ENCODE measurements at regions not wholly inside any gene's neighbourhood (a gene's known extent, or its start where the extent isn't known, plus 50 kb on each side); places are given as distances from the start of the nearest gene placed in this dataset.

GRCh38 chr11:116185551-116185950 is 587.2 kb downstream of the BUD13 start:
- Histone ChIP-seq H3K36me3 (ENCODE audit: control insufficient read depth in 2 of 2, insufficient read depth in 2 of 2, low read length in 1 of 2) (no peaks in the 10 kb centered on the region), H3K4me3 (ENCODE audit: low read depth in 1 of 2, low read length in 2 of 2) (no peak overlapping the region), H3K27ac (ENCODE audit: low read depth in 2 of 2, low read length in 1 of 2) (no peak overlapping the region), H3K27me3 (ENCODE audit: control insufficient read depth in 1 of 2, insufficient read depth in 2 of 2, low read length in 2 of 2) (no peaks in the 10 kb centered on the region), H3K9me3 (ENCODE audit: control insufficient read depth in 2 of 2, insufficient read depth in 1 of 2, low read depth in 1 of 2, low read length in 1 of 2) (no peaks in the 10 kb centered on the region), H3K4me1 (ENCODE audit: control insufficient read depth in 2 of 2, insufficient read depth in 2 of 2, low read length in 1 of 2) (peaks cover 0 to 5% of the 10 kb centered on the region in 2 donors)
- WGBS, 2 donors = 91% methylated on average over 4 of the region's 4 CpGs

- Histone ChIP-seq H3K4me3 (ENCODE audit: low read depth in 1 of 2, low read length in 2 of 2) (no peak overlapping the region), H3K36me3 (ENCODE audit: control insufficient read depth in 2 of 2, insufficient read depth in 2 of 2, low read length in 1 of 2) (no peaks in the 10 kb centered on the region), H3K9me3 (ENCODE audit: control insufficient read depth in 2 of 2, insufficient read depth in 1 of 2, low read depth in 1 of 2, low read length in 1 of 2) (no peaks in the 10 kb centered on the region), H3K27me3 (ENCODE audit: control insufficient read depth in 1 of 2, insufficient read depth in 2 of 2, low read length in 2 of 2) (no peaks in the 10 kb centered on the region), H3K27ac (ENCODE audit: low read depth in 2 of 2, low read length in 1 of 2) (no peak overlapping the region), H3K4me1 (ENCODE audit: control insufficient read depth in 2 of 2, insufficient read depth in 2 of 2, low read length in 1 of 2) (peaks cover 0 to 5% of the 10 kb centered on the region in 2 donors)
- WGBS, 2 donors = 91 to 94% methylated on average over 8 of the region's 8 CpGs
These were observed 588.0 kb downstream of the BUD13 start for GRCh38 chr11:116184763-116185162.

GRCh38 chr11:116182356-116182966 is 590.3 kb downstream of the BUD13 start:
- no peaks in the 10 kb centered on the region for H3K27me3 ChIP-seq (ENCODE audit: control insufficient read depth in 1 of 2, insufficient read depth in 2 of 2, low read length in 2 of 2)
- H3K4me1 ChIP-seq (ENCODE audit: control insufficient read depth in 2 of 2, insufficient read depth in 2 of 2, low read length in 1 of 2) = peaks cover 0 to 5% of the 10 kb centered on the region in 2 donors
- H3K4me3 ChIP-seq (ENCODE audit: low read depth in 1 of 2, low read length in 2 of 2) = no peak overlapping the region
- no peaks in the 10 kb centered on the region for H3K36me3 ChIP-seq (ENCODE audit: control insufficient read depth in 2 of 2, insufficient read depth in 2 of 2, low read length in 1 of 2)
- WGBS, 2 donors = 83 to 90% methylated on average over 7 of the region's 7 CpGs
- H3K27ac ChIP-seq (ENCODE audit: low read depth in 2 of 2, low read length in 1 of 2) = no peak overlapping the region
- H3K9me3 ChIP-seq (ENCODE audit: control insufficient read depth in 2 of 2, insufficient read depth in 1 of 2, low read depth in 1 of 2, low read length in 1 of 2) = no peaks in the 10 kb centered on the region

- H3K27ac ChIP-seq (ENCODE audit: low read depth in 2 of 2, low read length in 1 of 2) = no peak overlapping the region
- no peaks in the 10 kb centered on the region for H3K9me3 ChIP-seq (ENCODE audit: control insufficient read depth in 2 of 2, insufficient read depth in 1 of 2, low read depth in 1 of 2, low read length in 1 of 2)
- H3K27me3 ChIP-seq (ENCODE audit: control insufficient read depth in 1 of 2, insufficient read depth in 2 of 2, low read length in 2 of 2) = no peaks in the 10 kb centered on the region
- no peaks in the 10 kb centered on the region for H3K36me3 ChIP-seq (ENCODE audit: control insufficient read depth in 2 of 2, insufficient read depth in 2 of 2, low read length in 1 of 2)
- WGBS, 2 donors = 43 to 57% methylated on average over 13 of the region's 13 CpGs
- H3K4me3 ChIP-seq (ENCODE audit: low read depth in 1 of 2, low read length in 2 of 2) = no peak overlapping the region
- peaks cover 0 to 5% of the 10 kb centered on the region in 2 donors for H3K4me1 ChIP-seq (ENCODE audit: control insufficient read depth in 2 of 2, insufficient read depth in 2 of 2, low read length in 1 of 2)
These were observed 591.8 kb downstream of the BUD13 start for GRCh38 chr11:116180806-116181600.

GRCh38 chr11:116179401-116179800 is 593.4 kb downstream of the BUD13 start:
- Histone ChIP-seq H3K36me3 (ENCODE audit: control insufficient read depth in 2 of 2, insufficient read depth in 2 of 2, low read length in 1 of 2) (no peaks in the 10 kb centered on the region), H3K27me3 (ENCODE audit: control insufficient read depth in 1 of 2, insufficient read depth in 2 of 2, low read length in 2 of 2) (no peaks in the 10 kb centered on the region), H3K4me1 (ENCODE audit: control insufficient read depth in 2 of 2, insufficient read depth in 2 of 2, low read length in 1 of 2) (peaks cover 0 to 5% of the 10 kb centered on the region in 2 donors), H3K9me3 (ENCODE audit: control insufficient read depth in 2 of 2, insufficient read depth in 1 of 2, low read depth in 1 of 2, low read length in 1 of 2) (no peaks in the 10 kb centered on the region), H3K4me3 (ENCODE audit: low read depth in 1 of 2, low read length in 2 of 2) (no peak overlapping the region), H3K27ac (ENCODE audit: low read depth in 2 of 2, low read length in 1 of 2) (no peak overlapping the region)
- WGBS, 2 donors = 65 to 67% methylated on average over 3 of the region's 3 CpGs

GRCh38 chr11:116177521-116178210 is 595.1 kb downstream of the BUD13 start:
- Histone ChIP-seq H3K4me3 (ENCODE audit: low read depth in 1 of 2, low read length in 2 of 2) (no peak overlapping the region), H3K4me1 (ENCODE audit: control insufficient read depth in 2 of 2, insufficient read depth in 2 of 2, low read length in 1 of 2) (peaks cover 0 to 5% of the 10 kb centered on the region in 2 donors), H3K27me3 (ENCODE audit: control insufficient read depth in 1 of 2, insufficient read depth in 2 of 2, low read length in 2 of 2) (no peaks in the 10 kb centered on the region), H3K27ac (ENCODE audit: low read depth in 2 of 2, low read length in 1 of 2) (no peak overlapping the region), H3K36me3 (ENCODE audit: control insufficient read depth in 2 of 2, insufficient read depth in 2 of 2, low read length in 1 of 2) (no peaks in the 10 kb centered on the region), H3K9me3 (ENCODE audit: control insufficient read depth in 2 of 2, insufficient read depth in 1 of 2, low read depth in 1 of 2, low read length in 1 of 2) (no peaks in the 10 kb centered on the region)
- 84 to 87% methylated on average over 4 of the region's 4 CpGs for WGBS, 2 donors

- Histone ChIP-seq H3K9me3 (ENCODE audit: control insufficient read depth in 2 of 2, insufficient read depth in 1 of 2, low read depth in 1 of 2, low read length in 1 of 2) (no peaks in the 10 kb centered on the region), H3K36me3 (ENCODE audit: control insufficient read depth in 2 of 2, insufficient read depth in 2 of 2, low read length in 1 of 2) (no peaks in the 10 kb centered on the region), H3K4me1 (ENCODE audit: control insufficient read depth in 2 of 2, insufficient read depth in 2 of 2, low read length in 1 of 2) (peaks cover 0 to 5% of the 10 kb centered on the region in 2 donors), H3K27ac (ENCODE audit: low read depth in 2 of 2, low read length in 1 of 2) (no peak overlapping the region), H3K27me3 (ENCODE audit: control insufficient read depth in 1 of 2, insufficient read depth in 2 of 2, low read length in 2 of 2) (no peaks in the 10 kb centered on the region), H3K4me3 (ENCODE audit: low read depth in 1 of 2, low read length in 2 of 2) (no peak overlapping the region)
- 77 to 80% methylated on average over 6 of the region's 6 CpGs for WGBS, 2 donors
These were observed 596.2 kb downstream of the BUD13 start for GRCh38 chr11:116176484-116177005.

GRCh38 chr11:116175707-116176106 is 597.1 kb downstream of the BUD13 start:
- no peaks in the 10 kb centered on the region for H3K27me3 ChIP-seq (ENCODE audit: control insufficient read depth in 1 of 2, insufficient read depth in 2 of 2, low read length in 2 of 2)
- no peak overlapping the region for H3K4me3 ChIP-seq (ENCODE audit: low read depth in 1 of 2, low read length in 2 of 2)
- H3K9me3 ChIP-seq (ENCODE audit: control insufficient read depth in 2 of 2, insufficient read depth in 1 of 2, low read depth in 1 of 2, low read length in 1 of 2) = no peaks in the 10 kb centered on the region
- H3K36me3 ChIP-seq (ENCODE audit: control insufficient read depth in 2 of 2, insufficient read depth in 2 of 2, low read length in 1 of 2) = no peaks in the 10 kb centered on the region
- WGBS, 2 donors = 73 to 79% methylated on average over 7 of the region's 7 CpGs
- H3K4me1 ChIP-seq (ENCODE audit: control insufficient read depth in 2 of 2, insufficient read depth in 2 of 2, low read length in 1 of 2) = peaks cover 0 to under 1% of the 10 kb centered on the region in 2 donors
- H3K27ac ChIP-seq (ENCODE audit: low read depth in 2 of 2, low read length in 1 of 2) = no peak overlapping the region

- H3K4me3 ChIP-seq (ENCODE audit: low read depth in 1 of 2, low read length in 2 of 2) = no peak overlapping the region
- H3K27me3 ChIP-seq (ENCODE audit: control insufficient read depth in 1 of 2, insufficient read depth in 2 of 2, low read length in 2 of 2) = no peaks in the 10 kb centered on the region
- H3K36me3 ChIP-seq (ENCODE audit: control insufficient read depth in 2 of 2, insufficient read depth in 2 of 2, low read length in 1 of 2) = no peaks in the 10 kb centered on the region
- H3K9me3 ChIP-seq (ENCODE audit: control insufficient read depth in 2 of 2, insufficient read depth in 1 of 2, low read depth in 1 of 2, low read length in 1 of 2) = no peaks in the 10 kb centered on the region
- WGBS, 2 donors = 63 to 65% methylated on average over 20 of the region's 20 CpGs
- no peak overlapping the region for H3K27ac ChIP-seq (ENCODE audit: low read depth in 2 of 2, low read length in 1 of 2)
- H3K4me1 ChIP-seq (ENCODE audit: control insufficient read depth in 2 of 2, insufficient read depth in 2 of 2, low read length in 1 of 2) = no peaks in the 10 kb centered on the region
These were observed 598.6 kb downstream of the BUD13 start for GRCh38 chr11:116173941-116174911.
